ENCODE measurements at regions not wholly inside any gene's neighbourhood (a gene's known extent, or its start where the extent isn't known, plus 50 kb on each side); places are given as distances from the start of the nearest gene placed in this dataset.

DNA sequence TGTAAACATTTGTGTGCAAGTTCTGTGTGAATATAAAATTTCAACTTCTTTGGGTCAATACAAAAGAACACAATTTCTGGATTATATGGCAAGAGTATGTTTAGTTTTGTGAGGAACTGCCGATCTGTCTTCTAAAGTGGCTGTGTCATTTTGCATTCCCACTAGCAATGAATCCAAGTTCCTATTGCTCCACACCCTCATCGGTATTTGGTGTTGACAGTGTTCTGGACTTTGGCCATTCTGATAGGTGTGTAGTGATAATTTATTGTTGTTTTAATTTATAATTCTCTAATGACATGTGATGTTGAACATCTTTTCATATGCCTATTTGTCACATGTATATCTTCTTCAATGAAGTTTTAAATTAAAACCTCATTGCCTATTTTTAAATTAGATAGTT, 58.2 kb upstream of the TMC3 start:
- no peaks in the 10 kb centered on the region for H4K20me1 ChIP-seq (replicated peaks; ENCODE audit: control insufficient read depth, insufficient read depth, low read length)
- H3K9me3 ChIP-seq (replicated peaks; ENCODE audit: control insufficient read depth, insufficient read depth, low read depth, low read length) = no peaks in the 10 kb centered on the region
- ATAC-seq = no peak
- no peak for TF ChIP-seq GTF2B (IDR thresholded peaks at IDR 0.05; ENCODE audit: extremely low read depth, insufficient read length)
- no peak for TF ChIP-seq ZNF444 (CRISPR knock-in tag; IDR thresholded peaks at IDR 0.05)
- no peak for TF ChIP-seq TARDBP (IDR thresholded peaks at IDR 0.05)
- no peak for TF ChIP-seq E2F5 (CRISPR knock-in tag; IDR thresholded peaks at IDR 0.05)
- no peak for TF ChIP-seq SETDB1 (IDR thresholded peaks at IDR 0.05; ENCODE audit: low read length)
- no peak for TF ChIP-seq SRF (CRISPR knock-in tag; IDR thresholded peaks at IDR 0.05)
- TF ChIP-seq, protein P1, sequence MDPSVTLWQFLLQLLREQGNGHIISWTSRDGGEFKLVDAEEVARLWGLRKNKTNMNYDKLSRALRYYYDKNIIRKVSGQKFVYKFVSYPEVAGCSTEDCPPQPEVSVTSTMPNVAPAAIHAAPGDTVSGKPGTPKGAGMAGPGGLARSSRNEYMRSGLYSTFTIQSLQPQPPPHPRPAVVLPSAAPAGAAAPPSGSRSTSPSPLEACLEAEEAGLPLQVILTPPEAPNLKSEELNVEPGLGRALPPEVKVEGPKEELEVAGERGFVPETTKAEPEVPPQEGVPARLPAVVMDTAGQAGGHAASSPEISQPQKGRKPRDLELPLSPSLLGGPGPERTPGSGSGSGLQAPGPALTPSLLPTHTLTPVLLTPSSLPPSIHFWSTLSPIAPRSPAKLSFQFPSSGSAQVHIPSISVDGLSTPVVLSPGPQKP (CRISPR knock-in tag; IDR thresholded peaks at IDR 0.05) = no peak
- TF ChIP-seq ZNF764 (CRISPR knock-in tag; IDR thresholded peaks at IDR 0.05; ENCODE audit: low read depth) = no peak
- no peak for TF ChIP-seq RFX1 (IDR thresholded peaks at IDR 0.05)
- no peak for TF ChIP-seq ZHX1 (conservative IDR thresholded peaks at IDR 0.05; ENCODE audit: low read length)
- no peak for TF ChIP-seq U2AF1 (optimal IDR thresholded peaks at IDR 0.05; ENCODE audit: low read depth, low read length)
- TF ChIP-seq, protein P2, sequence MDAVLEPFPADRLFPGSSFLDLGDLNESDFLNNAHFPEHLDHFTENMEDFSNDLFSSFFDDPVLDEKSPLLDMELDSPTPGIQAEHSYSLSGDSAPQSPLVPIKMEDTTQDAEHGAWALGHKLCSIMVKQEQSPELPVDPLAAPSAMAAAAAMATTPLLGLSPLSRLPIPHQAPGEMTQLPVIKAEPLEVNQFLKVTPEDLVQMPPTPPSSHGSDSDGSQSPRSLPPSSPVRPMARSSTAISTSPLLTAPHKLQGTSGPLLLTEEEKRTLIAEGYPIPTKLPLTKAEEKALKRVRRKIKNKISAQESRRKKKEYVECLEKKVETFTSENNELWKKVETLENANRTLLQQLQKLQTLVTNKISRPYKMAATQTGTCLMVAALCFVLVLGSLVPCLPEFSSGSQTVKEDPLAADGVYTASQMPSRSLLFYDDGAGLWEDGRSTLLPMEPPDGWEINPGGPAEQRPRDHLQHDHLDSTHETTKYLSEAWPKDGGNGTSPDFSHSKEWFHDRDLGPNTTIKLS (IDR thresholded peaks at IDR 0.05; ENCODE audit: borderline replicate concordance, low read depth) = no peak
- no peak for TF ChIP-seq TBL1XR1 (IDR thresholded peaks at IDR 0.05; ENCODE audit: low read length in 2 of 2)
- no peak for TF ChIP-seq POLR2B (IDR thresholded peaks at IDR 0.05; ENCODE audit: low read depth, partially characterized antibody)
- CTCF ChIA-PET (ENCODE audit: low intra/inter-chr PET ratio) = no interaction called here
- no peak overlapping the region for H3K4me2 ChIP-seq (ENCODE audit: insufficient read depth, low read length)
- no peak overlapping the region for H3K4me3 ChIP-seq
- intact Hi-C loops (cut with micrococcal nuclease) = no loop called here
- FAIRE-seq = no peak
- H3K9ac ChIP-seq (ENCODE audit: insufficient read depth in 1 of 2, low read depth in 2 of 2, low read length in 2 of 2) = no peak overlapping the region
- DNase-seq (ENCODE audit: extremely low read depth in 1 of 4, low spot score in 3 of 4) = no peak
- no peaks in the 10 kb centered on the region; a peak in 1 of 5 replicates for H3K4me1 ChIP-seq (replicated peaks in 1 of 2; ENCODE audit: control insufficient read depth in 2 of 2, insufficient read depth in 2 of 2, low read length in 2 of 2)
- no peaks in the 10 kb centered on the region for H3K9me1 ChIP-seq (ENCODE audit: control insufficient read depth, insufficient read depth, low read length)
- H3K36me3 ChIP-seq (ENCODE audit: control insufficient read depth, insufficient read depth, low read length) = no peaks in the 10 kb centered on the region
- POLR2A ChIA-PET = no interaction called here
- BruUV-seq (replicated peaks) = no TSS peak
- in situ Hi-C loops (cut with MboI) = no loop called here
- H3K27ac ChIP-seq (ENCODE audit: extremely low read depth, low read depth, low read length) = no peak overlapping the region
- H3K27me3 ChIP-seq (ENCODE audit: control insufficient read depth in 2 of 2, insufficient read depth in 2 of 2, low read length in 2 of 2) = peaks cover 0 to 10% of the 10 kb centered on the region in 2 experiments; a peak in 3 of 5 replicates
- H3K79me2 ChIP-seq (ENCODE audit: control insufficient read depth, insufficient read depth, low read length) = no peaks in the 10 kb centered on the region
- H2AFZ ChIP-seq (ENCODE audit: low read depth, low read length) = no peak overlapping the region
- WGBS (ENCODE audit: insufficient coverage, low coverage, missing lambda C conversion rate) = 0% methylated on average over 2 of the region's 2 CpGs
